H9 (cell line): ENCODE measurements at regions not wholly inside any gene's neighbourhood (a gene's known extent, or its start where the extent isn't known, plus 50 kb on each side); places are given as distances from the start of the nearest gene placed in this dataset.

ENCODE experiments used
- DNase-seq: peaks from one replicate; pipeline ENCODE4 v3.0.0-alpha.2; 2017
- H2AFZ ChIP-seq: one replicate; pipeline ENCODE4 v1.6.1; 2013; ENCODE audit warnings: mild to moderate bottlenecking, low read length, control low read depth, moderate library complexity
- H2AK5ac ChIP-seq: 2 replicates; pipeline ENCODE4 v1.6.1; 2013; ENCODE audit warnings: low read length, control low read depth, mixed read lengths; ENCODE audit not compliant: insufficient read length
- H2BK120ac ChIP-seq: one replicate; pipeline ENCODE4 v1.6.1; 2013; ENCODE audit warnings: low read depth, mild to moderate bottlenecking, low read length, control low read depth, inconsistent platforms; ENCODE audit not compliant: poor library complexity, severe bottlenecking
- H2BK12ac ChIP-seq: 2 replicates; pipeline ENCODE4 v1.6.1; 2013; ENCODE audit warnings: low read length, control low read depth, mixed read lengths, low read depth; ENCODE audit not compliant: insufficient read length
- H2BK15ac ChIP-seq: 2 replicates; pipeline ENCODE4 v1.6.1; 2013; ENCODE audit warnings: low read depth, low read length, control low read depth
- H2BK20ac ChIP-seq: one replicate; pipeline ENCODE4 v1.6.1; 2013; ENCODE audit warnings: low read depth, mild to moderate bottlenecking, low read length, control low read depth, inconsistent platforms; ENCODE audit not compliant: poor library complexity, severe bottlenecking
- H2BK5ac ChIP-seq: 2 replicates; pipeline ENCODE4 v1.6.1; 2013; ENCODE audit warnings: low read length, control low read depth, mixed read lengths; ENCODE audit not compliant: insufficient read length
- H3K14ac ChIP-seq: 2 replicates; pipeline ENCODE4 v1.6.1; 2013; ENCODE audit warnings: low read length, control low read depth; ENCODE audit not compliant: insufficient read depth
- H3K18ac ChIP-seq: 2 replicates; pipeline ENCODE4 v1.6.1; 2013; ENCODE audit warnings: low read depth, mild to moderate bottlenecking, mixed read lengths, low read length, control low read depth; ENCODE audit not compliant: insufficient read length
- H3K23ac ChIP-seq: 2 replicates; pipeline ENCODE4 v1.6.1; 2013; ENCODE audit warnings: low read length, control low read depth, mixed read lengths, low read depth; ENCODE audit not compliant: insufficient read length
- H3K23me2 ChIP-seq: 2 replicates; pipeline ENCODE4 v1.6.1; 2013; ENCODE audit warnings: low read depth, mild to moderate bottlenecking, mixed read lengths, low read length, control low read depth; ENCODE audit not compliant: insufficient read length, poor library complexity, severe bottlenecking
- H3K27ac ChIP-seq: 2 replicates; pipeline ENCODE4 v1.5.1; 2013; ENCODE audit warnings: low read length, control low read depth, mixed read lengths, low read depth; ENCODE audit not compliant: insufficient read length
- H3K27me3 ChIP-seq: 2 replicates; pipeline ENCODE4 v1.6.1; 2013; ENCODE audit warnings: low read length, control low read depth, inconsistent platforms; ENCODE audit not compliant: insufficient read depth
- H3K4ac ChIP-seq: 2 replicates; pipeline ENCODE4 v1.6.1; 2013; ENCODE audit warnings: low read depth, mild to moderate bottlenecking, control low read depth, inconsistent platforms, low read length, moderate library complexity
- H3K4me1 ChIP-seq: 2 replicates; pipeline ENCODE4 v1.6.1; 2013; ENCODE audit warnings: low read length, control low read depth, inconsistent platforms; ENCODE audit not compliant: insufficient read depth
- H3K4me2 ChIP-seq: 2 replicates; pipeline ENCODE4 v1.6.1; 2013; ENCODE audit warnings: low read length, control low read depth, mixed read lengths; ENCODE audit not compliant: insufficient read length, insufficient read depth
- H3K56ac ChIP-seq: 2 replicates; pipeline ENCODE4 v1.6.1; 2013; ENCODE audit warnings: low read depth, mild to moderate bottlenecking, mixed read lengths, low read length, control low read depth; ENCODE audit not compliant: insufficient read length
- H3K79me1 ChIP-seq: 2 replicates; pipeline ENCODE4 v1.6.1; 2013; ENCODE audit warnings: low read depth, mild to moderate bottlenecking, moderate library complexity, low read length, control low read depth, inconsistent platforms; ENCODE audit not compliant: insufficient read depth, poor library complexity, severe bottlenecking
- H3K79me2 ChIP-seq: 2 replicates; pipeline ENCODE4 v1.6.1; 2013; ENCODE audit warnings: low read length, control low read depth, inconsistent platforms; ENCODE audit not compliant: insufficient read depth
- H3K9ac ChIP-seq: 2 replicates; pipeline ENCODE4 v1.6.1; 2013; ENCODE audit warnings: low read length, control low read depth, mixed read lengths; ENCODE audit not compliant: insufficient read length; ENCODE audit errors: extremely low read depth
- H3K9me3 ChIP-seq: one replicate; pipeline ENCODE4 v1.6.1; 2013; ENCODE audit warnings: low read depth, low read length, inconsistent platforms; ENCODE audit not compliant: control insufficient read depth
- H3T11ph ChIP-seq: one replicate; pipeline ENCODE4 v1.6.1; 2013; ENCODE audit warnings: mild to moderate bottlenecking, low read length, control low read depth, inconsistent platforms
- H4K20me1 ChIP-seq: one replicate; pipeline ENCODE4 v1.6.1; 2013; ENCODE audit not compliant: control insufficient read depth, insufficient read length, insufficient read depth
- H4K5ac ChIP-seq: 2 replicates; pipeline ENCODE4 v1.6.1; 2013; ENCODE audit warnings: low read depth, mild to moderate bottlenecking, mixed read lengths, low read length, control low read depth; ENCODE audit not compliant: insufficient read length
- H4K8ac ChIP-seq: replicated peaks from 2 replicates; pipeline ENCODE4 v1.6.1; 2013; ENCODE audit warnings: low read length, control low read depth, mixed read lengths, low read depth; ENCODE audit not compliant: insufficient read length
- H4K91ac ChIP-seq: 2 replicates; pipeline ENCODE4 v1.6.1; 2013; ENCODE audit warnings: low read depth, mild to moderate bottlenecking, moderate library complexity, mixed read lengths, low read length, control low read depth; ENCODE audit not compliant: insufficient read length
- H3K27ac Mint-ChIP-seq, 3 experiments: 2 replicates in 2 of 3; 3 replicates in 1 of 3; pipeline ENCODE4 v1.8.0; 2020 to 2021; ENCODE audit warnings: mixed read lengths in 3 of 3, mild to moderate bottlenecking in 1 of 3, moderate library complexity in 1 of 3
- H3K27me3 Mint-ChIP-seq: 2 replicates; pipeline ENCODE4 v1.8.0; 2021; ENCODE audit warnings: low read depth, mild to moderate bottlenecking, moderate library complexity, mixed read lengths
- H3K36me3 Mint-ChIP-seq, 3 experiments: 2 replicates in 2 of 3; 3 replicates in 1 of 3; pipeline ENCODE4 v1.8.0; 2020 to 2021; ENCODE audit warnings: low read depth in 3 of 3, mixed read lengths in 3 of 3; ENCODE audit not compliant: insufficient read depth in 1 of 3
- H3K4me1 Mint-ChIP-seq, 2 experiments: 2 replicates each; pipeline ENCODE4 v1.8.0; 2020; ENCODE audit warnings: mixed read lengths in 2 of 2
- H3K4me3 Mint-ChIP-seq, 2 experiments: 2 replicates in 1 of 2; 3 replicates in 1 of 2; pipeline ENCODE4 v1.8.0; 2020 to 2021; ENCODE audit warnings: mild to moderate bottlenecking in 2 of 2, mixed read lengths in 2 of 2, moderate library complexity in 1 of 2
- H3K9me3 Mint-ChIP-seq, 2 experiments: 2 replicates in 1 of 2; 3 replicates in 1 of 2; pipeline ENCODE4 v1.8.0; 2020; ENCODE audit warnings: mild to moderate bottlenecking in 2 of 2, mixed read lengths in 2 of 2, moderate library complexity in 1 of 2
- WGBS: extraction: QIAGEN DNeasy Blood & Tissue Kit; methylation state at CpG from one replicate; pipeline ENCODE4 v1.1.7; 2013; ENCODE audit warnings: missing lambda C conversion rate, low lambda C conversion rate, mixed read lengths; ENCODE audit not compliant: insufficient read length; ENCODE audit errors: extremely low coverage; 5-methylcytosine and 5-hydroxymethylcytosine counted together
- TF ChIP-seq, protein P1 (sequence below): fragments of 200-600 bp; sonication (generic); conservative IDR thresholded peaks from 3 replicates; pipeline ENCODE4 v1.8.0; 2021; ENCODE audit warnings: antibody characterized with exemption, mild to moderate bottlenecking

DNA sequence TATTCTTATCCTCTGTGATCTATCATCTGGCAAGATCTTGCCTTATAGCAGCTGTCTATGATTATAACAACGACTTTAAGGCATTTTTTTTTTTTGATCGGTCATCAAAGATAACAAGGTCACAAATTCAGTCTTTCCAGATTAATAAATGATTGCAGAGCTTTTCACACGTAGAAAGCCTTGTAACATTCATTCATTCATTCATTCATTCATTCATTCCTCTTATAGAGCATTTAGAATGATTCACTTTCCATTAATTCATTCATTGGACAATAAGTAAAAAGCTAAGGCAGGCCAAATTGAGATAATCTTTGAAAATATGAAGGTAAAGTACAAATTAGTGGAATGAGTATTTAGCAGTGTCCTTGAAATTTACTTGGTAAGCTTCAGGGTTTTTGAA is 223.7 kb downstream of the NUP35 start:
- no peaks in the 10 kb centered on the region for H3K9me3 Mint-ChIP-seq
- no peaks in the 10 kb centered on the region for H3K27me3 Mint-ChIP-seq
- no peak overlapping the region for H3K23ac ChIP-seq
- no peak overlapping the region for H4K5ac ChIP-seq
- H4K91ac ChIP-seq: no peak overlapping the region
- no peak overlapping the region for H2BK20ac ChIP-seq
- H3K27ac Mint-ChIP-seq: no peak overlapping the region
- no peaks in the 10 kb centered on the region for H3K36me3 Mint-ChIP-seq
- no peak overlapping the region for H2BK12ac ChIP-seq
- no peak overlapping the region for H3K14ac ChIP-seq
- H3K9me3 ChIP-seq: no peaks in the 10 kb centered on the region
- WGBS: no CpG with 5 or more reads among the region's 3 CpGs
- no peaks in the 10 kb centered on the region for H3K79me2 ChIP-seq
- no peak overlapping the region for H2BK15ac ChIP-seq
- H3K56ac ChIP-seq: no peak overlapping the region
- H2BK120ac ChIP-seq: no peak overlapping the region
- H3K27me3 ChIP-seq: no peaks in the 10 kb centered on the region
- H4K8ac ChIP-seq: no peak overlapping the region
- peaks cover 25 to 26% of the 10 kb centered on the region in 2 experiments for H3K4me1 Mint-ChIP-seq
- no peak for DNase-seq
- no peaks in the 10 kb centered on the region for H3K79me1 ChIP-seq
- no peak overlapping the region for H2BK5ac ChIP-seq
- TF ChIP-seq, protein P1, sequence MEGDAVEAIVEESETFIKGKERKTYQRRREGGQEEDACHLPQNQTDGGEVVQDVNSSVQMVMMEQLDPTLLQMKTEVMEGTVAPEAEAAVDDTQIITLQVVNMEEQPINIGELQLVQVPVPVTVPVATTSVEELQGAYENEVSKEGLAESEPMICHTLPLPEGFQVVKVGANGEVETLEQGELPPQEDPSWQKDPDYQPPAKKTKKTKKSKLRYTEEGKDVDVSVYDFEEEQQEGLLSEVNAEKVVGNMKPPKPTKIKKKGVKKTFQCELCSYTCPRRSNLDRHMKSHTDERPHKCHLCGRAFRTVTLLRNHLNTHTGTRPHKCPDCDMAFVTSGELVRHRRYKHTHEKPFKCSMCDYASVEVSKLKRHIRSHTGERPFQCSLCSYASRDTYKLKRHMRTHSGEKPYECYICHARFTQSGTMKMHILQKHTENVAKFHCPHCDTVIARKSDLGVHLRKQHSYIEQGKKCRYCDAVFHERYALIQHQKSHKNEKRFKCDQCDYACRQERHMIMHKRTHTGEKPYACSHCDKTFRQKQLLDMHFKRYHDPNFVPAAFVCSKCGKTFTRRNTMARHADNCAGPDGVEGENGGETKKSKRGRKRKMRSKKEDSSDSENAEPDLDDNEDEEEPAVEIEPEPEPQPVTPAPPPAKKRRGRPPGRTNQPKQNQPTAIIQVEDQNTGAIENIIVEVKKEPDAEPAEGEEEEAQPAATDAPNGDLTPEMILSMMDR: no peak
- H3K4ac ChIP-seq: no peak overlapping the region
- H3K23me2 ChIP-seq: no peaks in the 10 kb centered on the region
- H3K4me1 ChIP-seq: no peaks in the 10 kb centered on the region; the same call in 1 of the 2 replicates
- H3K4me3 Mint-ChIP-seq: no peak overlapping the region
- H4K20me1 ChIP-seq: no peaks in the 10 kb centered on the region
- no peak overlapping the region for H2AK5ac ChIP-seq
- H2AFZ ChIP-seq: no peak overlapping the region
- H3K9ac ChIP-seq: no peak overlapping the region
- no peak overlapping the region for H3K27ac ChIP-seq
- H3T11ph ChIP-seq: no peak overlapping the region
- H3K18ac ChIP-seq: no peak overlapping the region
- H3K4me2 ChIP-seq: no peak overlapping the region
